PC-3 (cell line): ENCODE measurements at regions not wholly inside any gene's neighbourhood (a gene's known extent, or its start where the extent isn't known, plus 50 kb on each side); places are given as distances from the start of the nearest gene placed in this dataset.

Source experiments
- EZH2 ChIP-seq: fragments of 300-600 bp; sonication (generic); IDR thresholded peaks from one replicate; pipeline ENCODE4 v1.6.1; 2017; ENCODE audit warnings: antibody characterized with exemption, mild to moderate bottlenecking, low read length; ENCODE audit not compliant: unreplicated experiment
- TF ChIP-seq, protein P1 (sequence below): fragments of 300-600 bp; sonication (generic); conservative IDR thresholded peaks from 2 replicates; pipeline ENCODE4 v1.5.1; 2017; ENCODE audit warnings: antibody characterized with exemption, low read depth, mild to moderate bottlenecking, low read length

DNA sequence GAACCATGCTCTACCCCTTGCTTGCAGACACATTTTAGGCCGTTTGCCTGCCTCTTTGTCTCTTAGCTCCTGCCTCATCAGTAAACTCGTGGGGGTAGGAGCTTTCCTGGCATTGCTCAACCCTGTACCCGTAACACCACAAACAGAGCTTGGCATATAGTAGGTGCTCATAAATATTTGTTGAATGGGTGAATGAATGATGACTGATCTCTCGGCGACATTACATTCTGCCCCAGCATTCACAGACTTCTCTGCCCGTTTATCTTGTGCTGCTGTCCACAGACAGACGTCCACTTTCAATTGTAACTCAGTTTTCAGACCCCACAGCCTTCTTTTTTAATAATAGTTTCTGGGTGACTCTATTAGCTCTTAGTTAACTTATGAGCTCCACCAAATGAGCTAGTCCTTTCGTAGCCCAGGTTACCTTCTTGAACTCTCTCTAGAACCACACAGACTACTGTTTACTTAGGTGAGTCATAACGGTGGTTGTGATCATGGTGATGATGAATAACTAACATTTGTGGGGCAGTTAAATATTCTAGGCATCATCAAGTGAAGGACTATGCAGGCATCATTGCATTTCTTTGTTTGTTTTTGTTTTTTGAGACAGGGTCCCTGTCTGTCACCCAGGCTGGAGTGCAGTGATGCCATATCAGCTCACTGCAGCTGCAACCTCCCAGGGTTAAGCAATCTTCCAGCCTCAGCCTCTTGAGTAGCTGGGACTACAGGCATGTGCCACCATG lies 188.4 kb downstream of the ADAMTS15 start:
- no peak for TF ChIP-seq EZH2
- TF ChIP-seq, protein P1, sequence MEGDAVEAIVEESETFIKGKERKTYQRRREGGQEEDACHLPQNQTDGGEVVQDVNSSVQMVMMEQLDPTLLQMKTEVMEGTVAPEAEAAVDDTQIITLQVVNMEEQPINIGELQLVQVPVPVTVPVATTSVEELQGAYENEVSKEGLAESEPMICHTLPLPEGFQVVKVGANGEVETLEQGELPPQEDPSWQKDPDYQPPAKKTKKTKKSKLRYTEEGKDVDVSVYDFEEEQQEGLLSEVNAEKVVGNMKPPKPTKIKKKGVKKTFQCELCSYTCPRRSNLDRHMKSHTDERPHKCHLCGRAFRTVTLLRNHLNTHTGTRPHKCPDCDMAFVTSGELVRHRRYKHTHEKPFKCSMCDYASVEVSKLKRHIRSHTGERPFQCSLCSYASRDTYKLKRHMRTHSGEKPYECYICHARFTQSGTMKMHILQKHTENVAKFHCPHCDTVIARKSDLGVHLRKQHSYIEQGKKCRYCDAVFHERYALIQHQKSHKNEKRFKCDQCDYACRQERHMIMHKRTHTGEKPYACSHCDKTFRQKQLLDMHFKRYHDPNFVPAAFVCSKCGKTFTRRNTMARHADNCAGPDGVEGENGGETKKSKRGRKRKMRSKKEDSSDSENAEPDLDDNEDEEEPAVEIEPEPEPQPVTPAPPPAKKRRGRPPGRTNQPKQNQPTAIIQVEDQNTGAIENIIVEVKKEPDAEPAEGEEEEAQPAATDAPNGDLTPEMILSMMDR: no peak
